Vagina (tissue), 2 donors: ENCODE measurements at regions not wholly inside any gene's neighbourhood (a gene's known extent, or its start where the extent isn't known, plus 50 kb on each side); places are given as distances from the start of the nearest gene placed in this dataset.

ENCODE experiments used
- POLR2A ChIP-seq, 2 donors: fragments of 450-650 bp; IDR thresholded peaks; one replicate each; pipeline ENCODE4 v1.6.1; 2017; ENCODE audit warnings: antibody characterized with exemption in 2 of 2, mild to moderate bottlenecking in 2 of 2, moderate library complexity in 2 of 2
- TF ChIP-seq, protein P1 (sequence below), 3 experiments: fragments of 450-650 bp in 2 of 3; fragments of 200-600 bp in 1 of 3; sonication (generic) in 1 of 3; IDR thresholded peaks; one replicate each; pipeline ENCODE4 v1.5.1; 2017 to 2019; ENCODE audit warnings: antibody characterized with exemption in 3 of 3, mild to moderate bottlenecking in 2 of 3, moderate library complexity in 2 of 3

- no peak for TF ChIP-seq POLR2A (IDR thresholded peaks at IDR 0.05)
- TF ChIP-seq, protein P1, sequence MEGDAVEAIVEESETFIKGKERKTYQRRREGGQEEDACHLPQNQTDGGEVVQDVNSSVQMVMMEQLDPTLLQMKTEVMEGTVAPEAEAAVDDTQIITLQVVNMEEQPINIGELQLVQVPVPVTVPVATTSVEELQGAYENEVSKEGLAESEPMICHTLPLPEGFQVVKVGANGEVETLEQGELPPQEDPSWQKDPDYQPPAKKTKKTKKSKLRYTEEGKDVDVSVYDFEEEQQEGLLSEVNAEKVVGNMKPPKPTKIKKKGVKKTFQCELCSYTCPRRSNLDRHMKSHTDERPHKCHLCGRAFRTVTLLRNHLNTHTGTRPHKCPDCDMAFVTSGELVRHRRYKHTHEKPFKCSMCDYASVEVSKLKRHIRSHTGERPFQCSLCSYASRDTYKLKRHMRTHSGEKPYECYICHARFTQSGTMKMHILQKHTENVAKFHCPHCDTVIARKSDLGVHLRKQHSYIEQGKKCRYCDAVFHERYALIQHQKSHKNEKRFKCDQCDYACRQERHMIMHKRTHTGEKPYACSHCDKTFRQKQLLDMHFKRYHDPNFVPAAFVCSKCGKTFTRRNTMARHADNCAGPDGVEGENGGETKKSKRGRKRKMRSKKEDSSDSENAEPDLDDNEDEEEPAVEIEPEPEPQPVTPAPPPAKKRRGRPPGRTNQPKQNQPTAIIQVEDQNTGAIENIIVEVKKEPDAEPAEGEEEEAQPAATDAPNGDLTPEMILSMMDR (IDR thresholded peaks at IDR 0.05): no peak
Observed at GRCh38 chr4:31538877-31539276, 818.7 kb downstream of the PCDH7 start.
